ENCODE measurements at regions not wholly inside any gene's neighbourhood (a gene's known extent, or its start where the extent isn't known, plus 50 kb on each side); places are given as distances from the start of the nearest gene placed in this dataset.

- H3K27ac ChIP-seq (ENCODE audit: insufficient read length, low read depth, low read length) = no peak overlapping the region
- no peak overlapping the region for H3K23ac ChIP-seq (ENCODE audit: insufficient read length, low read depth, low read length)
- no peak overlapping the region for H3K9ac ChIP-seq (ENCODE audit: extremely low read depth, insufficient read length, low read length)
- peaks cover 13 to 20% of the 10 kb centered on the region in 2 experiments; a peak in 4 of 5 replicates for H3K9me3 Mint-ChIP-seq
- H2BK5ac ChIP-seq (ENCODE audit: insufficient read length, low read length) = no peak overlapping the region
- WGBS (ENCODE audit: extremely low coverage, insufficient read length, low lambda C conversion rate) = no CpG with 5 or more reads among the region's 3 CpGs
- H3K14ac ChIP-seq (ENCODE audit: insufficient read depth, low read length) = no peak overlapping the region
- no peak overlapping the region for H3K27ac Mint-ChIP-seq
- H3K36me3 Mint-ChIP-seq (ENCODE audit: insufficient read depth in 1 of 3, low read depth in 3 of 3) = no peaks in the 10 kb centered on the region; a peak in 2 of 7 replicates
- no peak overlapping the region for H3K4me3 Mint-ChIP-seq
- H3K4me2 ChIP-seq (ENCODE audit: insufficient read depth, insufficient read length, low read length) = no peak overlapping the region
- H2BK12ac ChIP-seq (ENCODE audit: insufficient read length, low read depth, low read length) = no peak overlapping the region
- H4K91ac ChIP-seq (ENCODE audit: insufficient read length, low read depth, low read length) = no peak overlapping the region
- DNase-seq = no peak
- peaks cover 51% of the 10 kb centered on the region for H3K27me3 Mint-ChIP-seq (ENCODE audit: low read depth)
- no peak overlapping the region for H4K8ac ChIP-seq (replicated peaks; ENCODE audit: insufficient read length, low read depth, low read length)
- H3K9me3 ChIP-seq (ENCODE audit: control insufficient read depth, low read depth, low read length) = no peaks in the 10 kb centered on the region
- no peak overlapping the region for H2BK15ac ChIP-seq (ENCODE audit: low read depth, low read length)
- H2AK5ac ChIP-seq (ENCODE audit: insufficient read length, low read length) = no peak overlapping the region
- no peaks in the 10 kb centered on the region for H3K79me1 ChIP-seq (ENCODE audit: insufficient read depth, low read depth, low read length, poor library complexity, severe bottlenecking)
- H4K20me1 ChIP-seq (ENCODE audit: control insufficient read depth, insufficient read depth, insufficient read length) = no peaks in the 10 kb centered on the region
- no peak overlapping the region for H2BK120ac ChIP-seq (ENCODE audit: low read depth, low read length, poor library complexity, severe bottlenecking)
- no peak overlapping the region for H3K56ac ChIP-seq (ENCODE audit: insufficient read length, low read depth, low read length)
- no peaks in the 10 kb centered on the region for H3K27me3 ChIP-seq (ENCODE audit: insufficient read depth, low read length)
- peaks cover 12% of the 10 kb centered on the region in 2 experiments for H3K4me1 Mint-ChIP-seq
- TF ChIP-seq CTCF (conservative IDR thresholded peaks at IDR 0.05) = no peak
- H3K79me2 ChIP-seq (ENCODE audit: insufficient read depth, low read length) = no peaks in the 10 kb centered on the region
- no peak overlapping the region for H3K4ac ChIP-seq (ENCODE audit: low read depth, low read length)
- no peak overlapping the region for H3T11ph ChIP-seq (ENCODE audit: low read length)
- H3K4me1 ChIP-seq (ENCODE audit: insufficient read depth, low read length) = 0 out of 2 replicates have a peak, but pooled peaks cover 2% of the 10 kb centered on the region
- no peak overlapping the region for H2AFZ ChIP-seq (ENCODE audit: low read length)
- no peaks in the 10 kb centered on the region for H3K23me2 ChIP-seq (ENCODE audit: insufficient read length, low read depth, low read length, poor library complexity, severe bottlenecking)
- no peak overlapping the region for H3K18ac ChIP-seq (ENCODE audit: insufficient read length, low read depth, low read length)
- H4K5ac ChIP-seq (ENCODE audit: insufficient read length, low read depth, low read length) = no peak overlapping the region
- no peak overlapping the region for H2BK20ac ChIP-seq (ENCODE audit: low read depth, low read length, poor library complexity, severe bottlenecking)
Observed at GRCh38 chr20:57076951-57077350, 189.5 kb downstream of the BMP7 start.
